Skin epidermis (tissue), 12 donors: ENCODE measurements at regions not wholly inside any gene's neighbourhood (a gene's known extent, or its start where the extent isn't known, plus 50 kb on each side); places are given as distances from the start of the nearest gene placed in this dataset.
"Not testable (repeated sequence)": the region's sequence is repeated elsewhere in the genome, so short reads cannot be mapped to it uniquely, and the experiment has no call there.

Source experiments
- H3K27ac ChIP-seq, 21 experiments: fragments of 200-600 bp; sonication (generic) in 11 of 21; one replicate each; pipeline ENCODE4 v1.5.0; 2020; ENCODE audit warnings: mild to moderate bottlenecking in 3 of 21, inconsistent platforms in 2 of 21, moderate library complexity in 2 of 21
- H3K4me3 ChIP-seq, 7 experiments: fragments of 200-600 bp; sonication (generic) in 2 of 7; one replicate each; pipeline ENCODE4 v1.5.0; 2020; ENCODE audit warnings: inconsistent platforms in 2 of 7, mild to moderate bottlenecking in 2 of 7, moderate library complexity in 1 of 7

DNA sequence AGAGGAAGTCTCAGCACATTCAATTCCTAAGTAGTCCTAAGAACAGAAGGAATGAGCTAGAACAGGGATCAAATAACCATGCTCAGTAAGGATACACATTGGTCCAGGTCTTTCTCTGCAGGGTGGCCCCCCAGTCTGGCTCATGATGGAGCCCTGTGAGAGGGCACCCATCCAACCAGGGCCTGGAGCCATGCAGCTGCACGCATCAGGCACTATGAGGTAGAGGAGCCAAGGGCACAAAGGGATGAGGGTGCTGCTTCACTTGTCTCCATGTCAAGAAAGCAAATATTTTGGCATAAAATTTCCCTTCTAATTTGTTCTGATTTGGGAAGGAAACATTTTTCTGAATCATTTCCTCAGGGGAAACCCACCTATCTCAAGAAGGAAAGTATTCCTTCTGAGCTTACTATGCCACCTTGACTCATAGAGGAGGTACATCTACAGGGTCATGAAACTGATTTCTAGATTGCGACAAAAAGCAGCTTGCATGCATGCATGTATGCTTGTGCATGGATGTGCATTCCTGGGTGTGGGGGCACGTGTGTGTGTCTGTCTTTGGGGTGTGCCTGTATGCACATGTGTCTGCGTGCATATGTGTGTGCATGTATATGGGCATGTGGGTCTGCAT lies 600.3 kb downstream of the MID1IP1 start:
- H3K4me3 ChIP-seq: no peak overlapping the region
- H3K27ac ChIP-seq: no peak overlapping the region

DNA sequence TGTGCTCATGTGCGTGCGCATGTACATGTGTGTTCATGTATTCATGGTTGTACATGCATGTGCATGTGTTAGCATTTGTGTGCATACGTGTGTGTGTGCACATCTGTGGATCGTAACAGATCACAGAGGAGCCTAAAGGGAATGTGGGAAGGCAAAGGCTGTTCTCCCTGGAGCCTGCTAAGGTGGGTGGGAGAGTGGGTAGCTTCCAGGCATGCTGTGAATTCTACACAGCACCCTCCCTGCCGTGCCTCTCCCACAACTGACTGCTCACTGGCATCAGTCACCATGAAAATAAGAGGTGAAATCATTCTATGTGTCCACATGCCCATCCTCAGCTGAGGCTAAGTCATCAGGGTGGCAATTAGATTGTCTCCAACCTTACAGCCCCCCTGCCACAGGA lies 600.9 kb downstream of the MID1IP1 start:
- H3K4me3 ChIP-seq: no peak overlapping the region
- H3K27ac ChIP-seq: no peak overlapping the region

DNA sequence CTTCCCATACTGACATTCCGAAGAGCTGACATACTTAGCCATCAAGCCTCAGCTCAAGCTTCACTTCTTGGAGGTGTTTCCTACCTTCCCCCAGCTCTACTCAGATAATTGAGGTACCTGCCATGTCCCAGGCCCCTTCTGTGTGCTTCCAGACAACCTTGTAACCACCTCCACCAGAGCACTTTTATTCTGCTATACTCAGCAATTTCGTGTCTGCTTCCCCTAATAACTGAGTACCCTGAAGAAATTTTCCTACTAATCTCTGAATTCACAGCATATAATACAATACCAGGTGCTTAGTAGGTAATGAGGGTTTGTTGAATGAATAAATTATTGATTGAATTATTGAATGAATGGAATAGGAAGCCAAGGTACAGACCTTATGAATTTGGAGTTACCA lies 605.5 kb downstream of the MID1IP1 start:
- no peak overlapping the region for H3K27ac ChIP-seq

DNA sequence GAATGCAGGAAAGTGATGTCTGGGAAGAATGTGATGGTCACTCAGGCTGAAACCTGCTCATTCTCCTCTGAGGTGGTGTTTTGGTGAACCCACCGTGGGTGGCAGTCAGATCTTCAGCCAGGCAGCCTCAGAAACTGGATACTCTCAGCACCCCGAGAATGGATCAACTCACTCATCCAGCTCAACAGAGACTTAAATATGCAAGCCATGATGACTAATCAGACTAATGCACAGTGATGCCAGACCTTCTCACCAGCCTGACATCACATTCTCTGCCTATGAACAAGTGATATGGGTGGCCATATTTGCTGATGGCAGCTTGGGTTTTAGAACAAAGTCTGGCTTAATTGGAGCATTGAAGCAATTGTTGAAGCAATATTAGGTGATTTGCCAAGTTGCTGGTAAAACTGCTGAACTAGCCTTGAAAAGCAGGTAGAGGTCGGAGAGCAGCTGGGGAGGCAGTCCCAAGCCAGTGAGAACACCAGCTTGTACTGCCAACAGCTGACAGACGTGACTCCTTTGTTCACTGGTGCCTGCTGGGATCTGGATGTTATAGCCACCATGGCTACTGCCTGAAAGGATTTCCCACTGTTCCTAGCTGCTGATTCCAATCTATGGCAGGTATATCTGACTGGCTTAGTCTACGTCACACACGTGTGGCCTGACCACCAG lies 608.1 kb downstream of the MID1IP1 start:
- H3K27ac ChIP-seq: no peak overlapping the region
- H3K4me3 ChIP-seq: no peak overlapping the region

More for the DNA sequence above, 605.5 kb downstream of the MID1IP1 start:
- H3K4me3 ChIP-seq: no peak overlapping the region

DNA sequence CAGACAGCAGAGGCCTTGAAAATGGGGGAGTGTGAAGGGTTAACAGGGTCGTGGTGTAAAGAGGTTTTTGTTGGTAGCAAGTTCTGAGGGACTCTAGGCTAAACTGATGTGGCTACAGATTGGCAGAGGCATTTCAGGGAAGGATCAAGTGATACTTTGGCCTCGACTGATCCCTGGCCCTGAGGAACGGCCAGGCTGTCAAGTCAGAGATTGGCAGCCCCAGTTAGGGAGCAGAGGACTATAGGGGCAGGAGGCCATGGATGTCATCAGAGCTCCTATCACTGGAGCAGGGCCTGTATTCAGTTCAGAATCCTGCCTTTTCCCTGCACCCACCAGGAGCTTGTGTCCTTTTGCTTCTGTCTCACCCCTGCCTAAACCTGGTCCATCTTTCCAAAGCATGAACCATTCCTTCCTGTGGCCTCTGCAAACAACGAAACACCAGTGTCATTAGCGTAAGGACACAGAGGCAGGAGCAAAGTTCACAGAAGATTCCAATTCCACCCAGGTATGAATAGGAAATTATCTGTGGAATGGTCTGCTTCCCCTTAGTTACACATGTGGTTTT lies 613.1 kb downstream of the MID1IP1 start:
- H3K4me3 ChIP-seq: no peak overlapping the region
- H3K27ac ChIP-seq: no peak overlapping the region

DNA sequence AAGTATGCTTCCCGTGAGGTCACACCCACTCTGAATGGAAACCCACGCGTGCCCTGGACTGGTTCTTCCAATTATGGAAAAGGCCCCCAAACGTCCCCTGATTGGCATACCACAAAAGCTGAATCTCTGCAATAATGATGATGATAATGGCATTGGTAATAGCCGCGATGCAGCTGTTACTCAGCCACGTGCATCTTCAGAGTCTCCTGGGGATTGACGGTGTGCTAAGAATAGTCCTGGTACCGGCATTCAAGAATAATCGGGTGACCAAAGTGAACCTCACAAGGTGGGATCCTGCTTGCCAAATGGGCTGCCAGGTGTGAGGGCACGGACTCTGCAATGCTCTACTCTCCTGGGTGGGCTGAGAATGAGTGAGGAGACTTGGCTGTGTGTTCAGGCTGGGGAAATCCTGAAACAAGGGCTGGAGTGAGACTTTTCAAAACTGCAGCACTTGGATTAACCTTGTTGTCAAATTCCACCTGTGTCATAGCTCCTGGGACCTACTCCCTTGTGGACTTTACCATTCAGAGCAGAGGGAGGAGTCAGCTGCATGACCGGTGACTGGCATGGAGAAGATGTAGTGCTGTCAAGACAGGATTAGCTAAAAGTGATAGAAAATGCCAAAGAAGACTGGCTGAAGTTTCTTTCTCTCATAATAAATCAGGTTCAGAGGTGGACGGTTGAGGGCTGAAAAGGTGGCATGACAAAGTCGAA lies 615.4 kb downstream of the MID1IP1 start:
- H3K4me3 ChIP-seq: no peak overlapping the region
- H3K27ac ChIP-seq: no peak overlapping the region

DNA sequence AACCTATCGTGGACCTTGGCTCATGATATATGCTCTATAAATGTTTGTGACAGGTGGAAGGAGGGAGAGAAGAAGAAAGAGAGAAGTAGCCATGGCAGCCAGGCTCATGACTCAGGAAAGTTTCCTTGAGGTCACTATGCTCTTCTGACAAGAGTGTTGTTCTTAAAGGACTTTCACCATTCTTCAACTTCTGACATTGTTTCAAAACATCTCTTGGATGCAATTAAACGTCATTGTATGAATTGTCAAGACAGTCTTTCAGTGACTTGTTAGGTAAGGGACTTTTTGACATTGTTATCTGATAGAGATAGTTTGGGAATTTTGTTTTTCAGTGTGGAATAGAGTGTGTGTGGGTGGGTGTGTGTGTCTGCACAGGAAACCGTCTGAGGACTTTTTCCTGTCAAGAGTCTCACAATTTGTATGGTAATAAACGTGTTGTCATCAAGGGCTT lies 617.0 kb downstream of the MID1IP1 start:
- Histone ChIP-seq H3K4me3 (no peak overlapping the region), H3K27ac (peak overlapping the region in 1 of 21 experiments; percentile 11)

DNA sequence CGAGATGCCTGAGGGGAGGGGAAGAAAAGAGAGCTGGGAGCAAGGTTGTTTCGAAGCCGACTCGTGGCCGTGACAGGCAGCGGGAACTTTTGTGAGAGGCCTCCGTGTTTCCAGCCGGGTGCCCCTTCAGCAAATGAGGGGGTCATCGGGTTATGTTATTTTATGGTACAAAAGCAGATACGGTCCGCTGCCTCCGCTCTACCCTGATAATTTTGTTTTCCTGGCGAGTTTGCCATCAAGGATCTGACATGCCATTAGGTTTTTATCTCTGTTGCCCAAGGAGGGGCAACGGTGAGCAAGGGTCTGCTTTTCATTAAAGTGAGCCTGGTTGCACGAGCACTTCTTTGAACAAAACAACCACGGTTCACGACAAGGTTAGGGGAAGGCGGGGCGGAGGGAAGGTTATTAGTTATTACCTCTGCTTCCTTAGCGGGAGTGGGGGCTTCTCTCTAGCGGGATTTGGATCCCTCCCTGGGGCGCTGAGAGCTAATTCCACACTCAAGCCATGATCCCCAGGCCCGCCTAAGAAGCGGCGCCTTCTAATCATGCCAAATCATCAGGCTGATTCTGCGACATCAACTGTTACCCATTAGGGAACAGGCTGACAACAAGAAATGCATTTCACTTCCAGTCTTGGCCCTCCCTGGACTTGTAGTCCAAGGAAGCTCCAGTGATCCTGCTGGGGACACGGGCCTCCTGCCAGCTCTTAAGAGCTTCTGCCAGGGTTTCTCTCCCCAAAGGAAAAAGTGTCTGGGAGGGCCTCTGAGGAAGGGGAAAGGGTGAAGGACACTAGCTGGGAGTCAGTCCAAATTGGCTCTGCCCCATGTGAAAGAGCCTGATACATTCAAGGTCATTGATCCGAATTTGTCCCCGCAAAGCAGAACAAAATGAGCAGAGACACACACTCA lies 617.7 kb downstream of the MID1IP1 start:
- H3K4me3 ChIP-seq: no peak overlapping the region
- peak overlapping the region in 1 of 21 experiments; percentile 11 for H3K27ac ChIP-seq

DNA sequence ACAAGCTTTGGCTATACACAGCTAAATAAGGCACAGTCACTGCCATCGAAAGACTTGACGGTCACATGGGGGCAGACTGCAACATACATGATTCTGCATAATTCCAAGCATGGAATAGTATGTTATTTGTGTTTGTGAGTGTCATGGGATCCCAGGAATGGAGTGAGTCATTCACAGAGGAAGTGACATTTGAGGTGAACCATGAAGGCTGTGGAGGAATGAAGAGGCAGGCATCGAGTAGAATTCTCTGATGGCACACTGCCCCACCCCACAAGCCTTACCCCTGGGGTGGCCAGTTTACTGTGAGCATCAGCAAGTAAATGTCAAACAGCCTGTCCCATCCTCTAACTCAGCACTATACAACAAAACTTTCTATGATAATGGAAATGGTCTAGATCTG lies 619.7 kb downstream of the MID1IP1 start:
- H3K4me3 ChIP-seq: no peak overlapping the region
- no peak overlapping the region for H3K27ac ChIP-seq

DNA sequence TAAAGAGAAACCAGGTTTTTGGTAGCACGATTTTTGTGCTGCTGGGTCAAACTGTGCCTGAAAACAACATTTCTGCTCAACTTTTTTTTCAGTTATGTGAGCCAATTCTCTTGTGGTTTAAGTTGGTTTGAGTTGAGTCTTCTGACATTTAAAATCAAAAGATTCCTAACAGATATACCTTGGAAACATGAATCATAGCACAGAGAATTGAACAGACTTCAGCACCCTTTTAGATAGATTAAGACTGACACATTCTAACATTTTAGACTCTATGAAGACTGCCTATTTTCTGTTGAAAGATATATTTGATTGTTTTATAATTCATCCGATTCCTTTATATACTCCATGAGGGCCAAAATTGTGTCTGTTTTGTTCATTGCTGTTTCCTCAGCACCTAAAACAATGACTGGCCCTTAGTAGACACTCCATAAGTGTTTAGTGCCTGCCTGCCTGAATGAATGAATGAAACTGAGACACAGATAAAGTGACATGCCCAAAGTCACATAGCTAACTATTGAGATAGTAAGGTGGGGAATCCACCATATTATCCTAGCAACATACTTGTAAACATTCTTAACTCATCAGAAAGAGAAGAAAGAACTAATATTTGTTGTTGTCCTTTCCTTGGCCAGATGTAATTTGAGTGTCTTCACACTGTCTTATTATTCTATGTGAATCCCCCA lies 624.0 kb downstream of the MID1IP1 start:
- Histone ChIP-seq H3K4me3 (no peak overlapping the region), H3K27ac (no peak overlapping the region)

DNA sequence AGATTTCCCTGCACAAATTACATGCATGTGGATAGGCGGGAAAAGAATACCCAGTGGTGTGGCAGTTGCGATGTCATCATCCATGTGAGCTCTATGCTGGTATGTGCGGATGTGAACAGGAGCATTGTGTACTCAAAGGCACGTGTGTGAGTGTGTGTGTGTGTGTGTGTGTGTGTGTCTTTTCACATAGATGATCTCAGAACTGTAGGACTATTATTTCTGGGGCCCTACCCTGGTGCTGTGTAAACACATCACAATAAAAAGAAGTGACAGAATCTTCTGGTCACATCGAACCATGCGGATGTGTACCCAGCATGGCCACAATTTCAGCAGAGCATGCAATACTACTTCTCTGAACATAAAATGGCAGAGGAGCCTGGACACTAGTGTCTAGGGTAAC lies 624.8 kb downstream of the MID1IP1 start:
- H3K4me3 ChIP-seq: no peak overlapping the region

DNA sequence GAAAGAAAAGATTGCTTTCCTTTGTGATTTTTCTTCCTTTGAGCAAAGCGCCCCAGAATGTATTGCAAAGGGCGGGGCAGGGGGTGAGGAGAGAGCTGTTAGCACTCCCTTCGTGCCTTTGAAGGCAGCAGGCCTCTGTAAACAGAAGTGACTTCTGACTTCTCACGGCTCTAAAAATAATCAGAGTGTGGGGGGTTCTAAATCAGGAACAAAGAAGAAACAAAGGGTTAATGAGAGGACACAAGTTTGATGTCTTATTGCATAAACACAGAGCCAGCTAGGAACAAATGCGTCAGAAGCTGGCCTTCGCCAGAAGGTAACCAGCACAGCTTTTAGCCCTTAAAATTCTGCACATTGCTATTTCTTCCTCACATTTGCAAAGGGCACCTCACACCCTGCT lies 626.2 kb downstream of the MID1IP1 start:
- Histone ChIP-seq H3K4me3 (no peak overlapping the region), H3K27ac (no peak overlapping the region)

More for the DNA sequence above, 624.8 kb downstream of the MID1IP1 start:
- no peak overlapping the region for H3K27ac ChIP-seq

DNA sequence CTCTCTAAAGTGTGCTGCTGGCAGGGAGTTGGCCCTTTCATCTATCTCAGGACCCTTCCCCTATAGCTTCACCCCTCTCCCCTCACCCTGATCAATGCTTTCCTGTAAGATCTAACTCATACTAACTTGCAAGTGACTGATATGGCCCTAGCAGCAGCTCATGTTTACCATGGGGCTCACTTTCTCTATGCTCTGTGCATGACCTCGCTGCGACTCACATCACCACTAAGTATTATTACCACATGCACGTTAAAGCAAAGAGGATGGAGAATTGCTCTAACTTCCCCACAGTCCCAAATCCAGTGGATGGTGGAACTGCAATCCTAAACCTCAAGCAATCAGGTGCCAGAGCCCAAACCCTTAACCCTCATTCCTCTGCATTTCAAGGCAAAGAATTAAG lies 626.6 kb downstream of the MID1IP1 start:
- no peak overlapping the region for H3K27ac ChIP-seq
- no peak overlapping the region for H3K4me3 ChIP-seq

DNA sequence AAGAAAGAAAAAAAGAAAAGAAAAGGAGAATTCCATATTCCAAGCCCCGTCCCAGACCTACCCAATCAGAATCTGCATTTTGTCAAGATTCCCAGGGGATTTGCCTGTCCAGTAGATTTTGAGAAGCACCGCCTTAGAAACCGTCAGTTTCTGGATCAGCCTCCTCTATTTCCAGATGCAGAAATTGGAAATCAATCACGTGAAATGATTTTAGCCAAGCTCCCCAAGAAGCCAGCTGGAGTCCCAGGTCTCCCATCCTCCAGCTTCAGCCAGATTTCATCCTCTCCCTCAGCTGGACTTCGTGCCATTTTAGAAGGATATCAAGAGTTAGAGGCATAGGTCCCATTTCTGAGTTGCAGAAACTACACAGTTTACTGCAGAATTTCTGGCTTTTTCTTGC lies 629.3 kb downstream of the MID1IP1 start:
- Histone ChIP-seq H3K27ac (no peak overlapping the region), H3K4me3 (no peak overlapping the region)

DNA sequence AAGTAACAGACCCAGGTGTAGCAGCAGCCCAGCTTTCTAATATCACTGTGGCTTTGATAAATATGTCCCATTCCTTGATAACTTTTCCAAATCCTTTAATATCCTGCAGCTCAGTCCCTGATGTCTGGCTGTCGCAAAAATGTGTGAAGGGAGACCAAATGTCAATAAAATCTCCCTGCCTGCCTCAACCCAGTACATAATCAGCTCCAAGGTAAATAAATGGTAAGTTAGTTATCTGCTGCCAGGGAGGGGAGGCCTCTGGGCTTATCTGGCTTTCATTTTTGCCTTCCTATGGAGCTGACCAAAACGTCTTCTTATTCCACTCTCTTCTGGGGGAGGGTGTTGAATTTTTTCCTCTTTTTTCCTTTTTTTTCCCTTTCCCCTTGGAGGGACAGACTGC lies 630.6 kb downstream of the MID1IP1 start:
- H3K4me3 ChIP-seq: no peak overlapping the region
- no peak overlapping the region for H3K27ac ChIP-seq

DNA sequence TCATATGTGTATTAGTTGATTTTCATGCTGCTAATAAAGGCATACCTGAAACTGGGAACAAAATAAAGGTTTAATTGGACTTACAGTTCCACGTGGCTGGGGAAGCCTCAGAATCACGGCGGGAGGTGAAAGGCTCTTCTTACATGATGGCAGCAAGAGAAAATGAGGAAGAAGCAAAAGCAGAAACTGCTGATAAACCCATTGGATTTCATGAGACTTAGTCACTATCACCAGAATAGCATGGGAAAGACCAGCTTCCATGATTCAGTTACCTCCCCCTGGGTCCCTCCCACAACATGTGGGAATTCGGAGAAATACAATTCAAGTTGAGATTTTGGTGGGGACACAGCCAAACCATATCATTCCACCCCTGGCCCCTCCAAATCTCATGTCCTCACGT lies 633.4 kb downstream of the MID1IP1 start:
- not testable (repeated sequence) for H3K4me3 ChIP-seq, H3K27ac ChIP-seq

DNA sequence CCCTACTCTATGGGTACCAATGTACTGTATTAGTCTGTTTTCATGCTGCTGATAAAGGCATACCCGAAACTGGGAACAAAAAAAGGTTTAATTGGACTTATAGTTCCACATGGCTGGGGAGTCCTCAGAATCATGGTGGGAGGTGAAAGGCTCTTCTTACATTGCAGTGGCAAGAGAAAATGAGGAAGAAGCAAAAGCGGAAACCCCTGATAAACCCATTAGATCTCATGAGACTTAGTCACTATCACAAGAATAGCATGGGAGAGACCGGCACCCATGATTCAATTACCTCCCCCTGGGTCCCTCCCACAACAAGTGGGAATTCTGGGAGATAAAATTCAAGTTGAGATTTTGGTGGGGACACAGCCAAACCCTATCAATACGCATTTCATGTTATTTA lies 635.3 kb downstream of the MID1IP1 start:
- not testable (repeated sequence) for H3K27ac ChIP-seq, H3K4me3 ChIP-seq

DNA sequence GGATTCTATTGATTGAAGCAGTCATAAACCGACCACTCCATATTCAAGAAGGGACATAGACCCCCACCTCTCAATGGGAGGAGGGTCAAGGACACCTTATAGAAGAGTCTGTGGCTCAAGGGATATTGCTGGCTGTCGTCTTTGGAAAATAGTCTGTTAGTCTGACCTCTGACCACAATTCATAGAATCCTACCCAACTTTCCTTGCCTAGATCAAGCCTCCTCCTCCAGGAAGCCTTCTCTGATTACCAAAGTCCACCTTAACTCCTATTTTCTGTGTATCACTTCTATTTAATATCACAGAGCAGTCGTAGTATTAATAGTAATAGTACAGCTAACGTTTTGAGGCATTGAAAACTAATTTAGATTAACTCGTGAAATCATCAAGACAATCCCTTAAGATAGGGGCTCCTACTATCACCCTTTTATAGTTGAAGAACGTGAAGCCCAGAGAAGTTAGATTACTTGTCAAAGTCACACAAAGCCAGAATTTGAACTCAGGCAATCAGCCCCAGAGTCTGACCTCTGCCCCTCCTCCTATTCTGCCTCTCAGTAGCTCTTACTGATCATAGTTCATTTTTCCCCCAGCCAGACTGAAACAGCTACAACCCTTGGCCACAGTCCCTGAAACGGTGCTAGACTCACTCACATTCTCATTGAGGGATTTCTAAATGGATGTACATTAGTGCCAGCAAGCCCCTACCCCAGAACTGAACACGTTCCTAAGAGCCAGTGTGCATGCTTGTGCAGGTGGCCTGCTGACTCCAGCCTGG lies 636.6 kb downstream of the MID1IP1 start:
- no peak overlapping the region for H3K27ac ChIP-seq
- no peak overlapping the region for H3K4me3 ChIP-seq
